HG02884 (cell line): ENCODE measurements at regions not wholly inside any gene's neighbourhood (a gene's known extent, or its start where the extent isn't known, plus 50 kb on each side); places are given as distances from the start of the nearest gene placed in this dataset.
"Not testable (repeated sequence)": the region's sequence is repeated elsewhere in the genome, so short reads cannot be mapped to it uniquely, and the experiment has no call there.

ENCODE experiments used
- ATAC-seq: cut with Tn5 transposase; IDR thresholded peaks from one replicate; pipeline ENCODE4 v1.9.1; 2021; ENCODE audit warnings: mild to moderate bottlenecking, moderate library complexity; ENCODE audit not compliant: unreplicated experiment

GRCh38 chr21:10424887-10425145 is 96.6 kb upstream of the TPTE start:
- not testable (repeated sequence) for ATAC-seq

DNA sequence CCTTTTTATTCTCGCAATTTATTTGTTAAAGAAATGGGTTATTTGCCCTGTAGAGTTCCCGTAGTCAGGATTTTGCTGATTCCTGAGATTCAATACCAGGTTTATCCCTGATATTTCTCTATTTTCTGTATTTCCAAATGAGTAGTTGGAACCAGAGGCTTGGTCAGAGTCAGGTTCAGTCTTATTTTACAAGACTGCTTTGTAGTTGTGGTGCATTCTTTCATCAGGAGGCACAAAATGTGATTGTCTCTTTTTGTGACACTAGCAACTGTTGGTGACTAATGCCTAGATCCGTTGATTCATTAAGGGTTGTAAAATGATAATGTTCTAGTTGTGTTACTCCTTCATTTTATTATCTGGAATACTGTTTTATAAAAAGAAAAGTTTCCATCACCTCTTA is 95.5 kb upstream of the TPTE start:
- ATAC-seq, result no peak

DNA sequence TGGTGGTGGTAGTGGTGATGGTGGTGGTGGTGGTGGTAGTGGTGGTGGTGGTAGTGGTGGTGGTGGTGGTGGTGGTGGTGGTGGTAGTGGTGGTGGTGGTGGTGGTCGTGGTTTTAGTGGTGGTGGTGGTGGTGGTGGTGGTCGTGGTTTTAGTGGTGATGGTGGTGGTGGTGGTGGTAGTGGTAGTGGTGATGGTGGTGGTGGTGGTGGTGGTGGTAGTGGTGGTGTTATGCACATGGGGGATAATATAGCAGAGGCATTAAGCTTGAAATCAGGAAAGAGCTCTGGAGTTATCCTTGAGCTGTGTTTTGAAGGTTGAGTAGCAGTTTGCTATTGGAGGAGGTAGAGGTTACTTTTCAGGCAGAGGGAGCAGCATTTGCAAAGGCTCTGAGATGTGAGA is 94.6 kb upstream of the TPTE start:
- not testable (repeated sequence) for ATAC-seq

GRCh38 chr21:10427277-10427676 is 94.1 kb upstream of the TPTE start:
- ATAC-seq, result not testable (repeated sequence)

GRCh38 chr21:10428981-10429534 is 92.3 kb upstream of the TPTE start:
- ATAC-seq, result not testable (repeated sequence)

GRCh38 chr21:10430005-10430404 is 91.4 kb upstream of the TPTE start:
- ATAC-seq, result no peak

DNA sequence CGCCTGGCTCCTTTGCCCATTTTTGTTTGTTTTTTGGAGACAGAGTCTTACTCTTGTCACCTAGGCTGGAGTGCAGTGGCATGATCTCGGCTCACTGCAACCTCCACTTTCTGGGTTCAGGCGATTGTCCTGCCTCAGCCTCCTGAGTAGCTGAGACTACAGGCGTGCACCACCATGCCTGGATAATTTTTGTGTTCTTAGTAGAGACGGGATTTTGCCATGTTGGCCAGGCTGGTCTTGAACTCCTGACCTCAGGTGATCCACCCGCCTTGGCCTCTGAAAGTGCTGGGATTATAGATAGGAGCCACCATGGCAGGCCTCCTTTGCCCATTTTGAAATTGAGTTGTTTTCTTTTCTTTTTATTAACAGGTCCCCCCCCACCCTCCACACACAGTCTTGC is 89.4 kb upstream of the TPTE start:
- ATAC-seq, result not testable (repeated sequence)

- not testable (repeated sequence) for ATAC-seq
Measured at GRCh38 chr21:10432456-10432855, 88.9 kb upstream of the TPTE start.

DNA sequence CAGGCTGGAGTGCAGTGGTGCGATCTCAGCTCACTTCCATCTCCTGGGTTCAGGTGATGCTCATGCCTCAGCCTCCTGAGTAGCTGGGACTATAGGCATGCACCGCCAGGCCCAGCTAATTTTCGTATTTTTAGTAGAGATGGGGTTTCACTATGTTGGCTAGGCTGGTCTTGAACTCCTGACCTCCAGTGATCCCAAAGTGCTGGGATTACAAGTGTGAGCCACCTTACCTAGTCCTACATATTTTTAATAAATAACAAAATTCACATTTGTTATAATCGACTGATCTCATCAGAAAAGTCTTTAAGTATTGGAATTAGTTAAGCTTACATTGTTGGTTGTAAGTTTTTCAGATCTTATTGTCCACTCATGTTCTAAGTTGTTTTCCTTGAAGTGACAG is 83.4 kb upstream of the TPTE start:
- ATAC-seq, result not testable (repeated sequence)

DNA sequence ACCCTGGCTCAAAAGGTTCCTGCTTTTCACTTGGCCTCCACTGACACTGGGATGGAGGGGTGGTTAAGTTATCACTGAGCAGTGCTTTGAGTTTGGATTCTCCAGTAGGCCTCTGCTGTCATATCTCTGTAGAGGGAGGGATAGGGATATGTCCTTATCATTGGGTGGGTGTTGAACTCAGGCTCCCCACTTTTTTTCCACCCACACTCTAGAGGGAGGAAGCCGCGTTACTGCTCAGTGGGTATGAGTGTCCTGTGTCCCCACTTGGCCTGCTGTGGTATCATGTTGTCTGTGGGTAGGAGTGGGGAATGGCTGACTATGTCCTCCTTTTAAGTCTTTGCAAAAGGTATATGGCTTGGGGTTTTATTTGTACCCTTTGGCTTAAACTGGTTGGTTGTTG is 80.7 kb upstream of the TPTE start:
- not testable (repeated sequence) for ATAC-seq

DNA sequence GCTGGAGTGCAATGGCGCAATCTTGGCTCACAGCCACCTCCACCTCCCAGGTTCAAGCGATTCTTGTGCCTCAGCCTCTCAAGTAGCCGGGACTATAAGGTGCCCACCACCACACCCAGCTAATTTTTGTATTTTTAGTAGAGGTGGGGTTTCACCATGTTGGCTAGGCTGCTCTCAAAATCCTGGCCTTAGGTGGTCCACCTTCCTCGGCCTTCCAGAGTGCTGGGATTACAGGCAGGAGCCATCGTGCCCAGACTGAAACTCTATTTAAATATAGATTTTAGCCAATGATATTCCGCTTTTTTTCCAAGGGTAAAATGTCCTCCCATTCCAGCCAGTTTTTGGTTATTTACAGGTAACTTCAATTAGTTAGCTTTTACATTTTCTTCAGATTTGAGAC is 79.4 kb upstream of the TPTE start:
- ATAC-seq, result not testable (repeated sequence)

DNA sequence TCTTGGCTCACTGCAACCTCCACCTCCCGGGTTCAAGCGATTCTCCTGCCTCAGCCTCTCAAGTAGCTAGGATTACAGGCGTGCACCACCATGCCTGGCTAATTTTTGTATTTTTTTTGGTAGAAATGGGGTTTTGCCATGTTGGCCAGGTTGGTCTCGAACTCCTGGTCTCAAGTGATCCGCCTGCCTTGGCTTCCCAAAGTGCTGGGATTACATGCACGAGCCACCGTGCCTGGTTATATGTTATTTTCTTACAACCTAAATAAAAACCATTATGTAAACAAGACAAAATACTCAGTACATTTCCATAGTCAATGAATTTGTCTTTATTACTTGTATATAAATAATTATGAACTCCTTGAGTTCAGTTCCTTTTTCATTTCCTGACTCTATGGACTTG is 75.7 kb upstream of the TPTE start:
- ATAC-seq, result not testable (repeated sequence)

- ATAC-seq, result not testable (repeated sequence)
Measured at GRCh38 chr21:10449451-10449850, 71.9 kb upstream of the TPTE start.

GRCh38 chr21:10451274-10451673 is 70.1 kb upstream of the TPTE start:
- not testable (repeated sequence) for ATAC-seq

- not testable (repeated sequence) for ATAC-seq
Measured at GRCh38 chr21:10457765-10458164, 63.6 kb upstream of the TPTE start.

DNA sequence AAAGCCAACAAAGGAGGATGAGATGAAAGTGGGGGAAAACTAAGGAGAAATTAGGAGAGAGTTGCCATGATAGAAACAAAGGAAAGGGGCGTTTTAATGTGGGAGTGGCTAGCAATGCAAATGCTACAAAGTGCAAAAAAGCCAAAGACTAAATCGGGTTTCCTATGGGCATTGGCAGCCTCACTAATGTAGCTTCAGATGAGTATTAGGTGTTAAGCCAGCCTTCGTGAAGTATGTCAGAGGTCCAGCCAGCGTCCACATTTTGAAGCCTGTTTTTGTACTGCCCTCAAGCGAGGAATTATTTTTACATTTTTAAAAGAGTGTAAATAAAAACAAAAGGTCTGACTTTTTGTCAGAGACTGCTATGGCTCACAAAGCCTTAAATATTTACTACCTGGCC is 60.4 kb upstream of the TPTE start:
- ATAC-seq, result not testable (repeated sequence)

GRCh38 chr21:10461445-10461844 is 59.9 kb upstream of the TPTE start:
- not testable (repeated sequence) for ATAC-seq

GRCh38 chr21:10463156-10463555 is 58.2 kb upstream of the TPTE start:
- no peak for ATAC-seq

- ATAC-seq, result no peak
Measured at GRCh38 chr21:10464975-10465374, 56.4 kb upstream of the TPTE start.

DNA sequence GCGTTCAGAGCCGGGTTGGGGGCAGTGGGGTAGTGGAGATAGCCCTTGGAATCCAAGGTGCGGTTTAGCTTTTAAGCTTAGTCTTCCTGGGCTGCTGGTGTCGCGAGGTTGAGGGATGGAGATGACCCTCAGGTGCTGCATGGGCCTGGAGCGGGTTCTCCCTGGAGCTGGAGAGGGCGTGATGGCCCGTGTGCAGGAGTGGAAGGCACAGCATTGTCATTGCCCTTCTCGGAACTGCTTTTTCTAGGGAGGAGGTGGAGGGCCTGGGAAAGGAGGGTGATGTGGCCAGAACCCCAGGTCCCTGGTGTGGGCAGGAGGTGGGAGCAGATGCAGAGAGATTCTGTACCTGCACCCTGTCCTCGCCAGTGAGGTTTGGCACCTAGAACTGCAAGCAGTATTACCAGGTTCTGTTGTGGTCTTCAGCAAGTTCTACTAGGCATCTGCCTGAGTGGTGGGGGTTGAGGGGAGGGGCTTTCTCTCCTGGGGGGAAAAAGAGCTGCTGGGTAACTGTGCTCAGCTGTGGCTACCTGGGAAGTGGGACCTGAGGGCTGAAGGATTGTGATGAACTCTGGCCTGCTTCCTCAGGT is 55.8 kb upstream of the TPTE start:
- not testable (repeated sequence) for ATAC-seq

DNA sequence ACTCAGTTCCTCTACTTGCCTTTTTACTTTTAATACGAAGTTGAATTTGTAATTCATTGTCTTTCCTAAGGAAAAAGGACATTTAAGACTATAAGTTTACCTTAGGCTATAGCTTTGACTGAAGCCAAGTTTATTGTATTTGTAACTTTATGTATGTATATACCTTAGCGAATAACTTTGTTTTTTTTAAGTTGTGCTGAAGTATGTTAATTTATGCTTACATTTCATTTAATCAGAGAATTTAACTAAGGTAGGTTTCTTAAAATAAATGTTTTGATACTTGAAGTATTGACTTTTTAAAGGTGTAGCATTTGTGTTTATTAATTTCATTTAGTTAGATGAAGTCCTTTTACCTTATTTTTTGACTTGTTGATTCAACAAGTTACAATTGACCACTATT is 55.2 kb upstream of the TPTE start:
- no peak for ATAC-seq
